HG03571 (cell line): ENCODE measurements at regions not wholly inside any gene's neighbourhood (a gene's known extent, or its start where the extent isn't known, plus 50 kb on each side); places are given as distances from the start of the nearest gene placed in this dataset.

Experiments used
- ATAC-seq: cut with Tn5 transposase; IDR thresholded peaks from one replicate; pipeline ENCODE4 v1.9.1; 2021; ENCODE audit not compliant: unreplicated experiment

GRCh38 chrX:42944381-42944998 lies 166.5 kb upstream of the PPP1R2C start:
- no peak for ATAC-seq

DNA sequence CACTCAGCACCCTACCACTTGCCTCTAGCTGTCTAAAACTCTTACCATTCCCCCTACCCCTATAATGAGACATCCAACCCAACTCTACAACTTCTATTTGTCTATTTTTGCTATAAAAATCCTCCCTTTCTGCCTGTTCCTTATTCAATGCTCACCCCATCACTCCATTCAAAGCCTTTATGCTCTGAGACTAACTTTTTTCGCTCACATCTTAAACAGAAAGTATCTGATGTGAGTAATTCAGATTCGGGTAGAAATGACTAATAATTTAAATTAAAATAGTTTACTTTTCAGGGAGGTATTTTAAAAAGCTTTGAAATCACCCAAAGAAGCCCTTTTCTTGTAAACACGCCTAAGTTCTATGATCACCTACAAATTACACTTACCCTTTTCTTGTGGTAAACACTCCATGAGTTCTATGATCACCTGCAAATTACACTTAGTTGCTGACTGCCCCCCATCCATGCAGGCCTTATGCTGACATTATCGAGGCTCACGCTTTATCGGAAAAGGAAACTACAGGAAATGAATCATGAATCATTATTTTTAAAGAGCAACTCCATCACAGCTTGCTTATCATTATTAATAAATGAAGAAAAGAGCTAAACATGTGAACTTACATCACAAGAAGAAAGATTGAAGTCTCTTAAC lies 168.7 kb upstream of the PPP1R2C start:
- no peak for ATAC-seq

GRCh38 chrX:42948723-42949657 lies 171.0 kb upstream of the PPP1R2C start:
- no peak for ATAC-seq

DNA sequence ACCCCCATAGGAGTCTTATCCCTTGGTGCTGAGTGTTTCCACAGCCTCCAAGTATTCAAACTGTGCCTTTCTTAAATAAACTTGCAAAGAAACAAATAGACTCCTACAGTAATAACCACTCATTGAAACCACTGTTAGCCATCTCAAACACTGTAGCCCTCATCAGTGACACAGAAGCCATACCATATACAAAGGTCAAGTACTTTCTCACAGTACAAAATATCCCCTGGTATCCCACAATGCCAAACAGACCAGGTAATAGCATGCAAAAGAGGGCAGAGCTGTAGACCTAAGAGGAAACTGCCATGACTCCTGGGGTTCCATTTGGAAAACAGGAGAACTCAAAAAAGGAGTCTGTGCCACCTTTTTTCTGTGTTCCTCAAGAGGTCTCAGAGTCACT lies 173.8 kb upstream of the PPP1R2C start:
- no peak for ATAC-seq

- no peak for ATAC-seq
These were observed 174.7 kb upstream of the PPP1R2C start for GRCh38 chrX:42952621-42953020.

GRCh38 chrX:42954880-42955279 lies 176.9 kb upstream of the PPP1R2C start:
- ATAC-seq: peak; percentile 30

GRCh38 chrX:42955349-42955748 lies 177.4 kb upstream of the PPP1R2C start:
- peak; percentile 58 for ATAC-seq

- ATAC-seq: no peak
These were observed 189.8 kb upstream of the PPP1R2C start for GRCh38 chrX:42967681-42968300.

- no peak for ATAC-seq
These were observed 195.4 kb upstream of the PPP1R2C start for GRCh38 chrX:42973321-42973720.

- no peak for ATAC-seq
These were observed 197.9 kb upstream of the PPP1R2C start for GRCh38 chrX:42975906-42976305.

DNA sequence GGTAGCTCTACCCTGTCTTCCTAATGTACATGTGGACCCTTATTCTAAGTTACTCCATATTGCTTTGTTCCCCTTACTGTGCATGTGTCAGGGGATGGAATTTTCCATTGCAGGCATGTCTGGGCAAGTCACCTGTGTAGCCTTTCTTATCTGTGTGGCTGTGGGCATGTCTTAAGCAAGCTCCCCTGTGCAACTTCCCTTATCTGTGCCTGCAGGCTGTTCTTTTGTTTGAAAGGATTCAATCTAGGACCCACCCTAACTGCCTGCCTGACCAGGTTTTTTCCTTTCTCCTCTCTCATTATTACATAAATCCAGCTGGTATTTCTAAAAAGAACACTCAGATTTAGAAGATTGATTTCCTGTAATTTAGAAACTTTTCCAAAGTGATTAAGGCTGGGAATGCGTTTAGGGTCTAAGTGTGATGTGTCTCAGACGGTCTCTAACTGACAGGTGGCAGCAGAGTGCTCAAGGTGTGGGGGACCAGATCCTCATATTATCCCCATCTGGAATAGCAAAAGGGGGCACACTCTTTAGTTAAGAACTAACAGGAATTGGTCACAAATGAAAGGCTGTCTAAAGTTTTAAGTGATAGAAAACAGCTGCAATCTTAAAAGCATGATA lies 198.9 kb upstream of the PPP1R2C start:
- ATAC-seq: no peak

DNA sequence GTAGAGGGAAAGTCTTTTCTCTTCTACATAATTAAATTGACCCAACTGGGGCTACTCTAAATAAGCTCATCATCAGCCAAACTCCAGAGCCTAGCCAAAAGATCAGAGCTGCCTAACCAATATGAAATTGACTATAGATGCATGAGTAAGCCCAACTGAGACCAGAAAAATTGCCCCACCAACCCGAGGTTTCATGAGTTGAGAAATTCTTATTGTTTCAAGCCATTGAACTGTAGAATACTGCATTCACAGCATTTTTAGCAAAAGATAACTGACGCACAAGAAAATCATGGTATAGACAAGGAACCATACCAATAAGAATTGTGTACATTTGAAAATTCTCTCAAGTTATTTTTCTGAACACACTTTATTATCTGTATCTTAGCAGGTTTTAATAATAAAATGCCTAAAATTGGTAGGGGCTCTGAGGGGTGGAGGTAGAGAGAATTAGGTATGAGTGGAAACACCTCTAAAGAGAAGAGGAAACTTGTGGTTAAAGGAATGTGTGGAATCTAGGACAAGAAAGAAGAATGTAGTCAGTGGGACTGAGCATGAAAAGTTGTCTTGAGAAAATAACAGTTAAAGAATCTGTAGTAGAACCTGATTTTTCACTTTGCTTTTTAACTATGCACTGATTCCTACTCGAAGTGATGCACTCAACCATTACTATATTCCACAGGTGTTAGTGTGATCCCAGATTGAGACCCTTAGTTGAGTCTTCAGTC lies 200.9 kb upstream of the PPP1R2C start:
- ATAC-seq: no peak

- no peak for ATAC-seq
These were observed 210.7 kb upstream of the PPP1R2C start for GRCh38 chrX:42988700-42989099.

- ATAC-seq: no peak
These were observed 214.4 kb upstream of the PPP1R2C start for GRCh38 chrX:42992199-42992943.

GRCh38 chrX:42996861-42997260 lies 218.9 kb upstream of the PPP1R2C start:
- no peak for ATAC-seq

DNA sequence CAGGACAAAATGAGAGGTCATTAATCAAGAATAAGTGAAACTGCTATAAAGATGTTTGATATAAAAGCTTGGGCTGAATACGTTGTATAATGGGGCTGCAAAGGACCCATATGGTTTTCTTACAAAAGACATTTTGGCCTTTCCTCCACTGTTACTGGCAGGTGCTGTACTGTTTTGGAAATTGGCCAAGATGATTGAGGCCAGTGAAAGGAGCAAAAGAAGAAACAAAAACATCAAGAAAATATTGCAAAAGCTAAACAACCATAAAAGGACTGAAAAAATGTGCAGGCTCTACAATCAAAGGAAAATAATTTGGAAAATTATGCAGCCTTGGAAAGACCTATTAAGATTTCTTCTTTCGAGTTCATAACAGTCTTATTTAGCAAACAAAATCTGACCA lies 222.2 kb upstream of the PPP1R2C start:
- no peak for ATAC-seq

- peak; percentile 81 for ATAC-seq
These were observed 224.7 kb upstream of the PPP1R2C start for GRCh38 chrX:43002526-43003203.

GRCh38 chrX:43003204-43003565 lies 225.2 kb upstream of the PPP1R2C start:
- peak; percentile 21 for ATAC-seq

DNA sequence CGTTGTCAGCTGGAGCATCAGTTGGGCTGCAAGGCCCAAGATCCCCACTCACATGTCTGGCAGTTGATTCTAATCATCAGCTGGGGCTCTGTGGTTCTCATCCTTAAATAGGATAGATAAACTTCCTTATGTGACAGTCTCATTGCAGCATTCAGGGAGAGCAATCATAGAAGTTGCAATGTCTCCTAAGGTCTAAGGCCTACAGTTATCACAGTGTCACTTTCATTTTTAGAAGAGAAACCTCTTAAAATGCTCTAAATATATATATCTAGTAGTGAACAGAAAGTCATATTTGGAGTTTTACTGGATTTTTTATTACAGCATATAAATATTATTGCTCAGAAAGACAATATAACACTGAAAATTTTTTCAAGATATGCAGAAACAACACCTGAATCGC lies 226.0 kb upstream of the PPP1R2C start:
- ATAC-seq: peak; percentile 9
